ENCODE measurements at regions not wholly inside any gene's neighbourhood (a gene's known extent, or its start where the extent isn't known, plus 50 kb on each side); places are given as distances from the start of the nearest gene placed in this dataset.

- DNase-seq, result peak in 1 of 5 donors; percentile 35
- no peak overlapping the region for H3K27ac ChIP-seq (ENCODE audit: low read depth, low read length)
- no peak overlapping the region for H3K4me3 ChIP-seq (ENCODE audit: low read length)
- H3K9me3 Mint-ChIP-seq, result peaks cover 0 to 5% (median 2%) of the 10 kb centered on the region in 5 donors
- ChIA-PET CTCF (no interaction called here), POLR2A (no interaction called here)
- no peaks in the 10 kb centered on the region for H3K36me3 Mint-ChIP-seq
- no peaks in the 10 kb centered on the region for H3K4me1 Mint-ChIP-seq
- H3K36me3 ChIP-seq (ENCODE audit: insufficient read depth, low read length), result no peaks in the 10 kb centered on the region
- no peaks in the 10 kb centered on the region for H3K9me3 ChIP-seq (ENCODE audit: low read length)
- H3K27me3 Mint-ChIP-seq, result no peaks in the 10 kb centered on the region
- no peaks in the 10 kb centered on the region for H3K27me3 ChIP-seq (ENCODE audit: insufficient read depth, low read length, poor library complexity, severe bottlenecking)
- H3K4me3 Mint-ChIP-seq, result no peak overlapping the region
- H3K4me1 ChIP-seq (ENCODE audit: insufficient read depth, low read length), result no peaks in the 10 kb centered on the region
- H3K27ac Mint-ChIP-seq, result no peak overlapping the region
Observed at GRCh38 chr4:116598980-116599789, 486.2 kb downstream of the TRAM1L1 start.

DNA sequence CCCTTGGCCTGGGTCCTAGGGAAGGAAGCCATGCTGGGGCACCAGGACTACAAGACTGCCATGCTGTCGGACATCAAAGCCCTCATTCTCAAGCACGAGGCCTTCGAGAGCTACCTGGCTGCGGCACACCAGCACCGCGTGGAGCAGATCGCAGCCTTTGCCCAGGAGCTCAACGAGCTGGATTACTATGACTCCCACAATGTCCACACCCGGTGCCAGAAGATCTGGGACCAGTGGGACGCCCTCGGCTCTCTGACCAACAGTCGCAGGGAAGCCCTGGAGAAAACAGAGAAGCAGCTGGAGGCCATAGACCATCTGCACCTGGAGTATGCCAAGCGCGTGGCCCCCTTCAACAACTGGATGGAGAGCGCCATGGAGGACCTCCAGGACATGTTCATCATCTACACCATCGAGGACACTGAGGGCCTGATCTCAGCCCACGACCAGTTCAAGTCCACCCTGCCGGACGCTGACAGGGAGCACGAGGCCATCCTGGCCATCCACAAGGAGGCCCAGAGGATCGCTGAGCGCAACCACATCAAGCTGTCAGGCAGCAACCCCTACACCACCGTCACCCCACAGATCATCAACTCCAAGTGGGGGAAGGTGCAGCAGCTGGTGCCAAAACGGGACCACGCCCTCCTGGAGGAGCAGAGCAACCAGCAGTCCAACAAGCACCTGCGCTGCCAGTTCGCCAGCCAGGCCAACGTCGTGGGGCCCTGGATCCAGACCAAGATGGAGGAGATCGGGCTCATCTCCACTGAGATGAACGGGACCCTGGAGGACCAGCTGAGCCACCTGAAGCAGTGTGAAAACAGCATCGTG lies 487.0 kb downstream of the TRAM1L1 start:
- POLR2A ChIA-PET, result no interaction called here
- CTCF ChIA-PET, result no interaction called here
- Mint-ChIP-seq H3K27ac (no peak overlapping the region), H3K4me3 (no peak overlapping the region), H3K36me3 (no peaks in the 10 kb centered on the region), H3K4me1 (no peaks in the 10 kb centered on the region), H3K9me3 (peaks cover 0 to 12% (median 2%) of the 10 kb centered on the region in 5 donors), H3K27me3 (no peaks in the 10 kb centered on the region)
- Histone ChIP-seq H3K4me1 (ENCODE audit: insufficient read depth, low read length) (no peaks in the 10 kb centered on the region), H3K4me3 (ENCODE audit: low read length) (no peak overlapping the region), H3K9me3 (ENCODE audit: low read length) (no peaks in the 10 kb centered on the region), H3K36me3 (ENCODE audit: insufficient read depth, low read length) (no peaks in the 10 kb centered on the region), H3K27ac (ENCODE audit: low read depth, low read length) (no peak overlapping the region), H3K27me3 (ENCODE audit: insufficient read depth, low read length, poor library complexity, severe bottlenecking) (no peaks in the 10 kb centered on the region)
- DNase-seq, result no peak

- Mint-ChIP-seq H3K36me3 (no peaks in the 10 kb centered on the region), H3K4me1 (no peaks in the 10 kb centered on the region), H3K9me3 (peaks cover 0 to 24% (median 0%) of the 10 kb centered on the region in 5 donors), H3K27me3 (no peaks in the 10 kb centered on the region), H3K27ac (no peak overlapping the region), H3K4me3 (no peak overlapping the region)
- DNase-seq, result no peak
- Histone ChIP-seq H3K4me1 (ENCODE audit: insufficient read depth, low read length) (no peaks in the 10 kb centered on the region), H3K4me3 (ENCODE audit: low read length) (no peak overlapping the region), H3K9me3 (ENCODE audit: low read length) (no peaks in the 10 kb centered on the region), H3K36me3 (ENCODE audit: insufficient read depth, low read length) (no peaks in the 10 kb centered on the region), H3K27me3 (ENCODE audit: insufficient read depth, low read length, poor library complexity, severe bottlenecking) (no peaks in the 10 kb centered on the region), H3K27ac (ENCODE audit: low read depth, low read length) (no peak overlapping the region)
- ChIA-PET CTCF (no interaction called here), POLR2A (no interaction called here)
Observed at GRCh38 chr4:116590648-116591047, 494.7 kb downstream of the TRAM1L1 start.

DNA sequence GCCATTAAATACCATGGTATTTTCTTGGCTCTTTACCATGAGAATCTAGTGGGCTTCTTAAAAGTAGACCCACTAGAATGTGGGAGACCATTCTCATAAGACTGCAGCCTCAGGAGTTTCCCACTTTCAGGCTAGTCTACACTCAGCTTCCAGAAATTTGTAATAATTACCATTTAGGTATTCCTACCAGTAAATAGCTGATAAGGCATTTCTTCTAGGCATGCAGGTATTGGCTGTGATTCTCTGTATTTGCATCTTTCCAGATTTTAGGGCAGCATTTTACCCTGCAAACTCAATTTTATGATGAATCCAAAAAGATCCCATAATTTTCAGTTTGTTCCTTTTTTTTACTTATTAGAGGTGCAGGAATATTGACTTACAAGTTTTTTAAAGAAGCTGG lies 496.6 kb downstream of the TRAM1L1 start:
- H3K36me3 Mint-ChIP-seq, result no peaks in the 10 kb centered on the region
- no peaks in the 10 kb centered on the region for H3K9me3 ChIP-seq (ENCODE audit: low read length)
- no peaks in the 10 kb centered on the region for H3K27me3 Mint-ChIP-seq
- CTCF ChIA-PET, result no interaction called here
- no peak overlapping the region for H3K4me3 ChIP-seq (ENCODE audit: low read length)
- POLR2A ChIA-PET, result no interaction called here
- H3K27me3 ChIP-seq (ENCODE audit: insufficient read depth, low read length, poor library complexity, severe bottlenecking), result no peaks in the 10 kb centered on the region
- no peak overlapping the region for H3K27ac Mint-ChIP-seq
- H3K36me3 ChIP-seq (ENCODE audit: insufficient read depth, low read length), result no peaks in the 10 kb centered on the region
- H3K4me1 ChIP-seq (ENCODE audit: insufficient read depth, low read length), result no peaks in the 10 kb centered on the region
- H3K27ac ChIP-seq (ENCODE audit: low read depth, low read length), result no peak overlapping the region
- no peak overlapping the region for H3K4me3 Mint-ChIP-seq
- DNase-seq, result no peak
- H3K4me1 Mint-ChIP-seq, result no peaks in the 10 kb centered on the region
- H3K9me3 Mint-ChIP-seq, result peaks cover 0 to 22% (median 0%) of the 10 kb centered on the region in 5 donors

- no peaks in the 10 kb centered on the region for H3K4me1 Mint-ChIP-seq
- no peak overlapping the region for H3K27ac Mint-ChIP-seq
- DNase-seq, result no peak
- Histone ChIP-seq H3K4me3 (ENCODE audit: low read length) (no peak overlapping the region), H3K27me3 (ENCODE audit: insufficient read depth, low read length, poor library complexity, severe bottlenecking) (no peaks in the 10 kb centered on the region), H3K4me1 (ENCODE audit: insufficient read depth, low read length) (no peaks in the 10 kb centered on the region), H3K9me3 (ENCODE audit: low read length) (no peaks in the 10 kb centered on the region), H3K36me3 (ENCODE audit: insufficient read depth, low read length) (no peaks in the 10 kb centered on the region), H3K27ac (ENCODE audit: low read depth, low read length) (no peak overlapping the region)
- ChIA-PET CTCF (no interaction called here), POLR2A (no interaction called here)
- no peaks in the 10 kb centered on the region for H3K36me3 Mint-ChIP-seq
- no peaks in the 10 kb centered on the region for H3K27me3 Mint-ChIP-seq
- H3K4me3 Mint-ChIP-seq, result no peak overlapping the region
- H3K9me3 Mint-ChIP-seq, result peaks cover 0 to 13% (median 0%) of the 10 kb centered on the region in 5 donors
Observed at GRCh38 chr4:116585246-116585645, 500.1 kb downstream of the TRAM1L1 start.

GRCh38 chr4:116577321-116577720 lies 508.1 kb downstream of the TRAM1L1 start:
- ChIA-PET POLR2A (no interaction called here), CTCF (no interaction called here)
- Mint-ChIP-seq H3K36me3 (no peaks in the 10 kb centered on the region), H3K9me3 (peaks cover 6 to 19% (median 6%) of the 10 kb centered on the region in 5 donors), H3K27ac (no peak overlapping the region), H3K27me3 (no peaks in the 10 kb centered on the region), H3K4me1 (no peaks in the 10 kb centered on the region), H3K4me3 (no peak overlapping the region)
- no peaks in the 10 kb centered on the region for H3K9me3 ChIP-seq (ENCODE audit: low read length)
- no peaks in the 10 kb centered on the region for H3K4me1 ChIP-seq (ENCODE audit: insufficient read depth, low read length)
- H3K27ac ChIP-seq (ENCODE audit: low read depth, low read length), result no peak overlapping the region
- DNase-seq, result no peak
- no peak overlapping the region for H3K4me3 ChIP-seq (ENCODE audit: low read length)
- no peaks in the 10 kb centered on the region for H3K27me3 ChIP-seq (ENCODE audit: insufficient read depth, low read length, poor library complexity, severe bottlenecking)
- no peaks in the 10 kb centered on the region for H3K36me3 ChIP-seq (ENCODE audit: insufficient read depth, low read length)

DNA sequence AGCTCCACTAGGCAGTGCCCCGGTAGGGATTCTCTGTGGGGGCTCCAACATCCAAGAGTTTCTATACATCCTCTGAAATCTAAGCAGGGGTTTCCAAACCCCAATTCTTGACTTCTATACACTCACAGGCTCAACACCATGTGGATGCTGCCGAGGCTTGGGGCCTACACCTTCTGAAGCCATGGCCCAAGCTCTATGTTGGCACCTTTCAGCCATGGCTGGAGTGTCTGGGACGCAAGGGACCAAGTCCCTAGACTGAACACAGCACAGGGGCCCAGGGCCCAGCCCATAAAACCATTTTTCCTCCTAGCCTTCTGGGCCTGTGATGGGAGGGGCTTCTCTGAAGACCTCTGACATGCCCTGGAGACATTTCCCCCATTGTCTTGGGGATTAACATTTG lies 511.8 kb downstream of the TRAM1L1 start:
- H3K4me1 ChIP-seq (ENCODE audit: insufficient read depth, low read length), result no peaks in the 10 kb centered on the region
- Mint-ChIP-seq H3K4me3 (no peak overlapping the region), H3K27ac (no peak overlapping the region), H3K36me3 (no peaks in the 10 kb centered on the region), H3K27me3 (no peaks in the 10 kb centered on the region), H3K9me3 (peaks cover 6 to 16% (median 10%) of the 10 kb centered on the region in 5 donors), H3K4me1 (no peaks in the 10 kb centered on the region)
- no peaks in the 10 kb centered on the region for H3K36me3 ChIP-seq (ENCODE audit: insufficient read depth, low read length)
- H3K27ac ChIP-seq (ENCODE audit: low read depth, low read length), result no peak overlapping the region
- no peaks in the 10 kb centered on the region for H3K9me3 ChIP-seq (ENCODE audit: low read length)
- no peak overlapping the region for H3K4me3 ChIP-seq (ENCODE audit: low read length)
- no peak for DNase-seq
- ChIA-PET CTCF (no interaction called here), POLR2A (no interaction called here)
- no peaks in the 10 kb centered on the region for H3K27me3 ChIP-seq (ENCODE audit: insufficient read depth, low read length, poor library complexity, severe bottlenecking)

DNA sequence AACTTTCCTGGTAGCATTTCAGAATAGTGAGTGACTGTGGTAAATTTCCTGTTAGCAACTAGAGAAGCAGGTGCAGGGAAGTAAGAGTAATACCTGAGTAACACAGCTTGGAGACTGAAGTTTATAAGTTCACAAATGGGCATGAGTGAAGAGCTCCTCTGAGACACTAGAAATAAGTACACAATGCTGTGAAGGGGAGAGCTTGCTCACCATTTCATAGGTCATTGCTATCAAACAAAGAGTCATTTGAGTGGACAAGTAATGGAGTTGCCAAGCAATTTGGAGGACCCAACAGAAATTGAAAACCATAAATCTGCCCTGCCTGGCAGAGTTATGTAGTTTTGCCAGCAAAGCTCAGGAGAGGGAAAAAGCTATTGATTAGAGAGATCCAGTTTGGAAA lies 523.6 kb downstream of the TRAM1L1 start:
- no peaks in the 10 kb centered on the region for H3K27me3 Mint-ChIP-seq
- no peaks in the 10 kb centered on the region for H3K27me3 ChIP-seq (ENCODE audit: insufficient read depth, low read length, poor library complexity, severe bottlenecking)

More for the DNA sequence above, 523.6 kb downstream of the TRAM1L1 start:
- H3K9me3 Mint-ChIP-seq, result peaks cover 11 to 44% (median 18%) of the 10 kb centered on the region in 5 donors
- H3K36me3 ChIP-seq (ENCODE audit: insufficient read depth, low read length), result no peaks in the 10 kb centered on the region
- no peak overlapping the region for H3K4me3 Mint-ChIP-seq
- no peaks in the 10 kb centered on the region for H3K36me3 Mint-ChIP-seq
- no peak for DNase-seq
- no peak overlapping the region for H3K27ac Mint-ChIP-seq
- H3K9me3 ChIP-seq (ENCODE audit: low read length), result no peaks in the 10 kb centered on the region
- no peaks in the 10 kb centered on the region for H3K4me1 ChIP-seq (ENCODE audit: insufficient read depth, low read length)
- POLR2A ChIA-PET, result no interaction called here
- H3K4me3 ChIP-seq (ENCODE audit: low read length), result no peak overlapping the region
- CTCF ChIA-PET, result no interaction called here
- no peaks in the 10 kb centered on the region for H3K4me1 Mint-ChIP-seq
- no peak overlapping the region for H3K27ac ChIP-seq (ENCODE audit: low read depth, low read length)
